Panc1 (cell line): ENCODE measurements at regions not wholly inside any gene's neighbourhood (a gene's known extent, or its start where the extent isn't known, plus 50 kb on each side); places are given as distances from the start of the nearest gene placed in this dataset.

Experiments used
- ATAC-seq: fragments of 200-7000 bp; cut with Tn5 transposase; 2 replicates; pipeline ENCODE4 v1.9.1; 2020; ENCODE audit warnings: mild to moderate bottlenecking, moderate library complexity
- BruUV-seq: library from RNA; stranded (reverse); fragments of 400-500 nt; replicated peaks from 2 replicates; lab custom pipeline; 2021; lab: Mats Ljungman, UMichigan
- CTCF ChIA-PET: fragments of 300-600 bp; sonication (Branson Sonifier 250); formaldehyde crosslinking; loops from one replicate; lab custom pipeline; 2022; ENCODE audit warnings: antibody characterized with exemption; lab: Charles Lee
- POLR2A ChIA-PET: fragments of 300-600 bp; sonication (Branson Sonifier 250); formaldehyde crosslinking; loops from one replicate; lab custom pipeline; 2022; ENCODE audit warnings: antibody characterized with exemption; lab: Charles Lee
- DNase-seq: peaks from one replicate; pipeline ENCODE4 v3.0.0-alpha.2; 2010; ENCODE audit warnings: low read depth, low spot score
- H3K27ac ChIP-seq: 2 replicates; pipeline ENCODE4 v1.5.1; 2011; ENCODE audit warnings: mild to moderate bottlenecking, low read length, inconsistent platforms
- H3K27me3 ChIP-seq: fragments of 200-500 bp; sonication (Bioruptor generic); 2 replicates; pipeline ENCODE4 v1.6.0; 2014; ENCODE audit warnings: low read length, inconsistent platforms; ENCODE audit not compliant: control insufficient read depth, insufficient read depth
- H3K36me3 ChIP-seq: fragments of 200-500 bp; sonication (Bioruptor generic); 2 replicates; pipeline ENCODE4 v1.5.1; 2014; ENCODE audit warnings: inconsistent platforms, mild to moderate bottlenecking, low read length, moderate library complexity; ENCODE audit not compliant: control insufficient read depth, insufficient read depth
- H3K4me1 ChIP-seq: 2 replicates; pipeline ENCODE4 v1.5.1; 2011; ENCODE audit warnings: inconsistent platforms, mild to moderate bottlenecking, low read length, moderate library complexity; ENCODE audit not compliant: control insufficient read depth, insufficient read depth
- H3K4me3 ChIP-seq, 2 experiments: 2 replicates each; pipeline ENCODE4 v1.5.1; 2011 to 2012; ENCODE audit warnings: low read depth in 2 of 2, low read length in 2 of 2, mild to moderate bottlenecking in 2 of 2, inconsistent platforms in 1 of 2, moderate library complexity in 1 of 2
- H3K9me3 ChIP-seq: fragments of 200-500 bp; sonication (Bioruptor generic); 2 replicates; pipeline ENCODE4 v1.5.1; 2014; ENCODE audit warnings: low read depth, mild to moderate bottlenecking, inconsistent platforms, low read length, moderate library complexity; ENCODE audit not compliant: control insufficient read depth, insufficient read depth
- CTCF ChIP-seq: fragments of 450-650 bp; IDR thresholded peaks from 2 replicates; pipeline ENCODE4 v1.5.1; 2017; ENCODE audit warnings: mild to moderate bottlenecking
- POLR2AphosphoS5 ChIP-seq: IDR thresholded peaks from 2 replicates; pipeline ENCODE4 v1.6.1; 2012; ENCODE audit warnings: mild to moderate bottlenecking, low read depth, low read length, moderate library complexity
- REST ChIP-seq, 2 experiments: IDR thresholded peaks; 2 replicates each; pipeline ENCODE4 v1.6.1; 2011 to 2012; ENCODE audit warnings: low read depth in 2 of 2, control low read depth in 1 of 2, low read length in 1 of 2, mild to moderate bottlenecking in 1 of 2, moderate library complexity in 1 of 2; ENCODE audit not compliant: insufficient read depth in 1 of 2
- SIN3A ChIP-seq: IDR thresholded peaks from 2 replicates; pipeline ENCODE4 v1.6.1; 2012; ENCODE audit warnings: low read depth, mild to moderate bottlenecking, low read length, moderate library complexity, borderline replicate concordance; ENCODE audit not compliant: insufficient read depth
- TCF7L2 ChIP-seq: IDR thresholded peaks from 2 replicates; pipeline ENCODE4 v1.6.1; 2011; ENCODE audit warnings: mild to moderate bottlenecking, low read depth, low read length, inconsistent platforms
- in situ Hi-C: cut with HindIII; loops from 2 replicates; pipeline ENCODE4 v1.10.0; 2016; ENCODE audit warnings: low sequenced_read_pairs, low pct_unique_long_range_greater_than_20kb
- intact Hi-C: fragments of 100-400 bp; cut with micrococcal nuclease; formaldehyde crosslinking; loops from one replicate; pipeline ENCODE4 v1.10.0; 2022; ENCODE audit not compliant: unreplicated experiment

GRCh38 chr16:51310159-51310558 is 159.1 kb upstream of the SALL1 start:
- TF ChIP-seq SIN3A: no peak
- no peak for TF ChIP-seq TCF7L2
- no peak for TF ChIP-seq POLR2AphosphoS5
- no peak for TF ChIP-seq REST (IDR thresholded peaks at IDR 0.05; ENCODE audit: insufficient read depth in 1 of 2, low read depth in 2 of 2, low read length in 1 of 2)
- no peak for TF ChIP-seq CTCF
- Histone ChIP-seq H3K9me3 (no peaks in the 10 kb centered on the region), H3K4me3 (no peak overlapping the region), H3K36me3 (no peaks in the 10 kb centered on the region), H3K27ac (no peak overlapping the region), H3K4me1 (no peaks in the 10 kb centered on the region), H3K27me3 (no peaks in the 10 kb centered on the region)
- intact Hi-C loops: no loop called here
- BruUV-seq: no TSS peak
- ATAC-seq (no peak), DNase-seq (no peak)
- CTCF ChIA-PET: no interaction called here
- POLR2A ChIA-PET: no interaction called here
- in situ Hi-C loops: no loop called here

- in situ Hi-C loops (no loop called here), intact Hi-C loops (no loop called here)
- TF ChIP-seq SIN3A (no peak), REST (IDR thresholded peaks at IDR 0.05; ENCODE audit: insufficient read depth in 1 of 2, low read depth in 2 of 2, low read length in 1 of 2) (no peak), TCF7L2 (no peak), CTCF (no peak), POLR2AphosphoS5 (no peak)
- DNase-seq: no peak
- CTCF ChIA-PET: no interaction called here
- ATAC-seq: no peak
- POLR2A ChIA-PET: no interaction called here
- H3K27ac ChIP-seq: no peak overlapping the region
- H3K36me3 ChIP-seq: no peaks in the 10 kb centered on the region
- no peaks in the 10 kb centered on the region for H3K9me3 ChIP-seq
- no peaks in the 10 kb centered on the region for H3K4me1 ChIP-seq
- no peaks in the 10 kb centered on the region for H3K27me3 ChIP-seq
- BruUV-seq: no TSS peak
- H3K4me3 ChIP-seq: no peak overlapping the region
Observed at GRCh38 chr16:51306886-51307595, 156.0 kb upstream of the SALL1 start.
